ENCODE measurements at regions not wholly inside any gene's neighbourhood (a gene's known extent, or its start where the extent isn't known, plus 50 kb on each side); places are given as distances from the start of the nearest gene placed in this dataset.

GRCh38 chr13:106121173-106121754, 414.2 kb downstream of the EFNB2 start:
- Mint-ChIP-seq H3K4me1 (ENCODE audit: low read depth, unreplicated experiment) (no peaks in the 10 kb centered on the region), H3K9me3 (ENCODE audit: unreplicated experiment) (peaks cover 1% of the 10 kb centered on the region), H3K27me3 (ENCODE audit: unreplicated experiment) (peaks cover 2% of the 10 kb centered on the region), H3K4me3 (ENCODE audit: unreplicated experiment) (no peak overlapping the region), H3K27ac (ENCODE audit: unreplicated experiment) (no peak overlapping the region), H3K36me3 (ENCODE audit: unreplicated experiment) (no peaks in the 10 kb centered on the region)
- DNase-seq = no peak
- TF ChIP-seq, protein P1, sequence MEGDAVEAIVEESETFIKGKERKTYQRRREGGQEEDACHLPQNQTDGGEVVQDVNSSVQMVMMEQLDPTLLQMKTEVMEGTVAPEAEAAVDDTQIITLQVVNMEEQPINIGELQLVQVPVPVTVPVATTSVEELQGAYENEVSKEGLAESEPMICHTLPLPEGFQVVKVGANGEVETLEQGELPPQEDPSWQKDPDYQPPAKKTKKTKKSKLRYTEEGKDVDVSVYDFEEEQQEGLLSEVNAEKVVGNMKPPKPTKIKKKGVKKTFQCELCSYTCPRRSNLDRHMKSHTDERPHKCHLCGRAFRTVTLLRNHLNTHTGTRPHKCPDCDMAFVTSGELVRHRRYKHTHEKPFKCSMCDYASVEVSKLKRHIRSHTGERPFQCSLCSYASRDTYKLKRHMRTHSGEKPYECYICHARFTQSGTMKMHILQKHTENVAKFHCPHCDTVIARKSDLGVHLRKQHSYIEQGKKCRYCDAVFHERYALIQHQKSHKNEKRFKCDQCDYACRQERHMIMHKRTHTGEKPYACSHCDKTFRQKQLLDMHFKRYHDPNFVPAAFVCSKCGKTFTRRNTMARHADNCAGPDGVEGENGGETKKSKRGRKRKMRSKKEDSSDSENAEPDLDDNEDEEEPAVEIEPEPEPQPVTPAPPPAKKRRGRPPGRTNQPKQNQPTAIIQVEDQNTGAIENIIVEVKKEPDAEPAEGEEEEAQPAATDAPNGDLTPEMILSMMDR (IDR thresholded peaks at IDR 0.05; ENCODE audit: partially characterized antibody, unreplicated experiment) = no peak

- no peak for DNase-seq
- H3K27ac Mint-ChIP-seq (ENCODE audit: unreplicated experiment) = no peak overlapping the region
- TF ChIP-seq, protein P1 (IDR thresholded peaks at IDR 0.05; ENCODE audit: partially characterized antibody, unreplicated experiment) = no peak
- H3K36me3 Mint-ChIP-seq (ENCODE audit: unreplicated experiment) = no peaks in the 10 kb centered on the region
- H3K9me3 Mint-ChIP-seq (ENCODE audit: unreplicated experiment) = peaks cover 1% of the 10 kb centered on the region
- H3K4me3 Mint-ChIP-seq (ENCODE audit: unreplicated experiment) = no peak overlapping the region
- peaks cover 2% of the 10 kb centered on the region for H3K27me3 Mint-ChIP-seq (ENCODE audit: unreplicated experiment)
- H3K4me1 Mint-ChIP-seq (ENCODE audit: low read depth, unreplicated experiment) = no peaks in the 10 kb centered on the region
Measured at GRCh38 chr13:106118996-106119395, 416.5 kb downstream of the EFNB2 start.

GRCh38 chr13:106118050-106118449, 417.4 kb downstream of the EFNB2 start:
- Mint-ChIP-seq H3K27me3 (ENCODE audit: unreplicated experiment) (peaks cover 2% of the 10 kb centered on the region), H3K9me3 (ENCODE audit: unreplicated experiment) (peaks cover 1% of the 10 kb centered on the region), H3K36me3 (ENCODE audit: unreplicated experiment) (no peaks in the 10 kb centered on the region), H3K4me1 (ENCODE audit: low read depth, unreplicated experiment) (no peaks in the 10 kb centered on the region), H3K4me3 (ENCODE audit: unreplicated experiment) (no peak overlapping the region), H3K27ac (ENCODE audit: unreplicated experiment) (no peak overlapping the region)
- TF ChIP-seq, protein P1 (IDR thresholded peaks at IDR 0.05; ENCODE audit: partially characterized antibody, unreplicated experiment) = no peak
- no peak for DNase-seq

DNA sequence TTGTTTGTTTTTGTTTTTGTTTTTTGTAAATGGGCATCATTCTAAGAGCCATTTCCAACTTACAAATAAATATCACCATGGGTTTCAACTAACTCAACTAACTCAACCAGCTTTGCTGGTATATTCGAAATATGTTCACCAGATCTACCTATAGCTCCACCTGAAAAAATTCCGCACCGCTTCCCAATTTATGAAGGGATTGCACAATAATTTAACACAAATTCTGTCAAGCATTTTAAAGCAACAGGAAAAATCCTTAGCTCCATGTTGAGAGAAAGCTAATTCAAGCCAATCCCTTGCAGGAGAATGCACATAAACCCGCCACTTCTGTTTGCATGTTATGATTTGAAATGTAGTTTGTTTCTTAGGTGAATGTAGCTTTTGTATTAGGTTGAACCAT, 417.8 kb downstream of the EFNB2 start:
- Mint-ChIP-seq H3K27ac (ENCODE audit: unreplicated experiment) (no peak overlapping the region), H3K4me3 (ENCODE audit: unreplicated experiment) (no peak overlapping the region), H3K4me1 (ENCODE audit: low read depth, unreplicated experiment) (no peaks in the 10 kb centered on the region), H3K36me3 (ENCODE audit: unreplicated experiment) (no peaks in the 10 kb centered on the region), H3K9me3 (ENCODE audit: unreplicated experiment) (peaks cover 1% of the 10 kb centered on the region), H3K27me3 (ENCODE audit: unreplicated experiment) (peaks cover 2% of the 10 kb centered on the region)
- no peak for DNase-seq
- TF ChIP-seq, protein P1 (IDR thresholded peaks at IDR 0.05; ENCODE audit: partially characterized antibody, unreplicated experiment) = no peak

GRCh38 chr13:106117035-106117434, 418.4 kb downstream of the EFNB2 start:
- Mint-ChIP-seq H3K36me3 (ENCODE audit: unreplicated experiment) (no peaks in the 10 kb centered on the region), H3K27me3 (ENCODE audit: unreplicated experiment) (peaks cover 2% of the 10 kb centered on the region), H3K9me3 (ENCODE audit: unreplicated experiment) (peaks cover 1% of the 10 kb centered on the region), H3K27ac (ENCODE audit: unreplicated experiment) (no peak overlapping the region), H3K4me3 (ENCODE audit: unreplicated experiment) (no peak overlapping the region), H3K4me1 (ENCODE audit: low read depth, unreplicated experiment) (no peaks in the 10 kb centered on the region)
- TF ChIP-seq, protein P1 (IDR thresholded peaks at IDR 0.05; ENCODE audit: partially characterized antibody, unreplicated experiment) = no peak
- DNase-seq = no peak
